ENCODE measurements at regions not wholly inside any gene's neighbourhood (a gene's known extent, or its start where the extent isn't known, plus 50 kb on each side); places are given as distances from the start of the nearest gene placed in this dataset.
A peak's percentile ranks its signal among the peaks of the same experiment; 100 is the strongest.

DNA sequence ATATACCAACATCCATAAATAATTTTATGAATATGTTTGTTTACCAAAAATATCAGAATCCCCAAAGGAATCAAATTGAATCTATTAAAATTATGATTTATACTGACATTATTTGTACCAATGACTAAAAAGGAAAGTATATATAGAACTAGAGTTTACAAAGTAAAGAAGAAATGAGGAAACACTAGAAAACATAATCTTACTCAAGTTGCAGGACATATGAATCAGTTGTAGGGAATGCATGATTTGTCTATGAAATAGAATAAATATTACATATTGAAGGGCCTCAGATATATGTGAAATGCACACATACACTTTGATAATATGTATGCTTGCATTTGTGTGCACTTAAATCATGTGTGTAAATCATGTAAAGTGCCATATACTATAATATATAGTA lies 1466.4 kb downstream of the EFNB2 start:
- no peak overlapping the region for H3K27ac ChIP-seq (ENCODE audit: insufficient read depth, low read length)
- H4K5ac ChIP-seq (ENCODE audit: low read depth, low read length) = no peak overlapping the region
- no TSS peak for BruUV-seq (replicated peaks)
- no peaks in the 10 kb centered on the region for H3K36me3 ChIP-seq (ENCODE audit: control insufficient read depth, insufficient read depth, low read length)
- no peak overlapping the region for H2BK15ac ChIP-seq (ENCODE audit: low read depth, low read length)
- peak; percentile 32 for DNase-seq
- no peak overlapping the region for H3K4me2 ChIP-seq (ENCODE audit: low read depth, low read length)
- no peak overlapping the region for H4K8ac ChIP-seq (ENCODE audit: low read depth in 2 of 2, low read length in 2 of 2)
- ATAC-seq (ENCODE audit: low read depth) = peak; percentile 40; the same call in 1 of the 2 replicates
- ChIA-PET POLR2A (ENCODE audit: unreplicated experiment) (no interaction called here), CTCF (no interaction called here)
- no peak overlapping the region for H3K23ac ChIP-seq (ENCODE audit: low read depth, low read length)
- no peak for TF ChIP-seq RFX5 (IDR thresholded peaks at IDR 0.05; ENCODE audit: low read depth, low read length)
- no peak overlapping the region for H2AFZ ChIP-seq (replicated peaks; ENCODE audit: low read length, poor library complexity)
- no peak overlapping the region for H3K56ac ChIP-seq (ENCODE audit: extremely low read depth, insufficient read depth, low read length)
- H4K91ac ChIP-seq (ENCODE audit: insufficient read depth, low read depth, low read length) = no peak overlapping the region
- no peak overlapping the region for H3K9ac ChIP-seq (ENCODE audit: low read depth, low read length)
- no peaks in the 10 kb centered on the region for H3K79me1 ChIP-seq (ENCODE audit: low read depth in 1 of 2, low read length in 2 of 2)
- no peak overlapping the region for H3K18ac ChIP-seq (ENCODE audit: low read depth, low read length)
- no peak overlapping the region for H3K4ac ChIP-seq (ENCODE audit: low read depth, low read length)
- no peak overlapping the region for H2BK120ac ChIP-seq (ENCODE audit: low read depth, low read length)
- intact Hi-C loops (cut with micrococcal nuclease) (no loop called here), in situ Hi-C loops (cut with MboI; ENCODE audit: low sequenced_read_pairs) (no loop called here), dilution Hi-C loops (cut with HindIII; ENCODE audit: low sequenced_read_pairs, unreplicated experiment) (no loop called here)
- no peak overlapping the region for H2BK5ac ChIP-seq (ENCODE audit: low read depth, low read length, poor library complexity, severe bottlenecking)
- H3K27me3 ChIP-seq (ENCODE audit: control insufficient read depth, insufficient read depth, low read length) = no peaks in the 10 kb centered on the region
- H4K20me1 ChIP-seq (ENCODE audit: insufficient read depth, low read length) = no peaks in the 10 kb centered on the region
- H2AK9ac ChIP-seq (replicated peaks; ENCODE audit: low read depth, low read length, poor library complexity) = no peak overlapping the region
- H3K9me3 ChIP-seq (ENCODE audit: control insufficient read depth, insufficient read depth, low read length) = no peaks in the 10 kb centered on the region
- H3K4me1 ChIP-seq (ENCODE audit: control insufficient read depth, insufficient read depth, low read length) = no peaks in the 10 kb centered on the region
- no peak overlapping the region for H3K4me3 ChIP-seq (ENCODE audit: insufficient read depth, low read depth, low read length)
- H2BK20ac ChIP-seq (ENCODE audit: low read depth, low read length) = no peak overlapping the region
- H3K14ac ChIP-seq (replicated peaks; ENCODE audit: low read depth, low read length) = no peak overlapping the region
- no peak overlapping the region for H2AK5ac ChIP-seq (ENCODE audit: low read depth, low read length)
- H3K9me1 ChIP-seq (ENCODE audit: insufficient read depth, low read length) = no peaks in the 10 kb centered on the region

All from IMR-90 (cell line).